ENCODE measurements at regions not wholly inside any gene's neighbourhood (a gene's known extent, or its start where the extent isn't known, plus 50 kb on each side); places are given as distances from the start of the nearest gene placed in this dataset.

- Mint-ChIP-seq H3K9me3 (ENCODE audit: unreplicated experiment) (no peaks in the 10 kb centered on the region), H3K27ac (ENCODE audit: unreplicated experiment) (no peak overlapping the region), H3K4me1 (ENCODE audit: unreplicated experiment) (peaks cover 14% of the 10 kb centered on the region), H3K36me3 (ENCODE audit: low read depth, unreplicated experiment) (no peaks in the 10 kb centered on the region), H3K27me3 (ENCODE audit: unreplicated experiment) (peaks cover 7% of the 10 kb centered on the region), H3K4me3 (ENCODE audit: unreplicated experiment) (no peak overlapping the region)
- DNase-seq (ENCODE audit: low spot score), result no peak
- TF ChIP-seq, protein P1, sequence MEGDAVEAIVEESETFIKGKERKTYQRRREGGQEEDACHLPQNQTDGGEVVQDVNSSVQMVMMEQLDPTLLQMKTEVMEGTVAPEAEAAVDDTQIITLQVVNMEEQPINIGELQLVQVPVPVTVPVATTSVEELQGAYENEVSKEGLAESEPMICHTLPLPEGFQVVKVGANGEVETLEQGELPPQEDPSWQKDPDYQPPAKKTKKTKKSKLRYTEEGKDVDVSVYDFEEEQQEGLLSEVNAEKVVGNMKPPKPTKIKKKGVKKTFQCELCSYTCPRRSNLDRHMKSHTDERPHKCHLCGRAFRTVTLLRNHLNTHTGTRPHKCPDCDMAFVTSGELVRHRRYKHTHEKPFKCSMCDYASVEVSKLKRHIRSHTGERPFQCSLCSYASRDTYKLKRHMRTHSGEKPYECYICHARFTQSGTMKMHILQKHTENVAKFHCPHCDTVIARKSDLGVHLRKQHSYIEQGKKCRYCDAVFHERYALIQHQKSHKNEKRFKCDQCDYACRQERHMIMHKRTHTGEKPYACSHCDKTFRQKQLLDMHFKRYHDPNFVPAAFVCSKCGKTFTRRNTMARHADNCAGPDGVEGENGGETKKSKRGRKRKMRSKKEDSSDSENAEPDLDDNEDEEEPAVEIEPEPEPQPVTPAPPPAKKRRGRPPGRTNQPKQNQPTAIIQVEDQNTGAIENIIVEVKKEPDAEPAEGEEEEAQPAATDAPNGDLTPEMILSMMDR (IDR thresholded peaks at IDR 0.05; ENCODE audit: unreplicated experiment), result no peak
Measured at GRCh38 chr12:116370886-116371580, 93.5 kb upstream of the MED13L start.

GRCh38 chr12:116372815-116373214 is 95.3 kb upstream of the MED13L start:
- Mint-ChIP-seq H3K27me3 (ENCODE audit: unreplicated experiment) (peaks cover 9% of the 10 kb centered on the region), H3K9me3 (ENCODE audit: unreplicated experiment) (no peaks in the 10 kb centered on the region), H3K36me3 (ENCODE audit: low read depth, unreplicated experiment) (no peaks in the 10 kb centered on the region), H3K4me3 (ENCODE audit: unreplicated experiment) (no peak overlapping the region), H3K4me1 (ENCODE audit: unreplicated experiment) (peaks cover 15% of the 10 kb centered on the region), H3K27ac (ENCODE audit: unreplicated experiment) (no peak overlapping the region)
- no peak for DNase-seq (ENCODE audit: low spot score)
- TF ChIP-seq, protein P1 (IDR thresholded peaks at IDR 0.05; ENCODE audit: unreplicated experiment), result no peak

DNA sequence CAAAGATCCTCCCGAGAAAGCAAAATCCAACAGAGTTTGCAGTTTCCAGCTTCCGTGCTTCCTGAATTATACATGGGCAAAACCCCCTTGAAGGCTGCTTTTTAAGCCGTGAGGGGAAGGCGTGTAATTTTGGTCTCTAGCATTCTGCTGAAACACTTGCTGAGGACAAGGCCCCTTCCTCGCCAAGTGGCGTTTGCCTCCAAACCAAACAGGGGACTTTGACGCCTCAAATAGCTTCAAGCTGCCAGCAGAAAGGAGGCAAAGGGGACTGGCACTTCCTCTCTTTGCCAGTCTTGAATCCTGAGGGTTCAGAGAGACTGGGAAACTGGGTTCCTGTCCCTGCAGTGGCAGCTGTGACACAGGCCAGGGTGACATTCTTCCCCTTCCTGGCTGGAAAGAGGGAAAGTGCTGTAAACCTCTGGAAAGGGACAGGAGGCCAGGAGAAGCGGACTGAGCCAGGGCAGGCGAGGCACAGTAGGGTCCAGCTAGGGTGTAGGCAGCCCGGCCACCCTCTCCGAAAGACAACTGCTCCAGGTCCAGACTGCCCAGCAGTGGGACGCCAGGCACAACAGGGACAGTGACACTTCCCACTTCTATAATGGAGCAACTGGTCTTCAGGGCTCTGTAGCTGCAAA is 96.2 kb upstream of the MED13L start:
- Mint-ChIP-seq H3K4me3 (ENCODE audit: unreplicated experiment) (no peak overlapping the region), H3K36me3 (ENCODE audit: low read depth, unreplicated experiment) (no peaks in the 10 kb centered on the region), H3K27ac (ENCODE audit: unreplicated experiment) (no peak overlapping the region), H3K27me3 (ENCODE audit: unreplicated experiment) (peaks cover 9% of the 10 kb centered on the region), H3K9me3 (ENCODE audit: unreplicated experiment) (no peaks in the 10 kb centered on the region), H3K4me1 (ENCODE audit: unreplicated experiment) (peaks cover 10% of the 10 kb centered on the region)
- TF ChIP-seq, protein P1 (IDR thresholded peaks at IDR 0.05; ENCODE audit: unreplicated experiment), result no peak
- DNase-seq (ENCODE audit: low spot score), result no peak

GRCh38 chr12:116374207-116374606 is 96.7 kb upstream of the MED13L start:
- Mint-ChIP-seq H3K36me3 (ENCODE audit: low read depth, unreplicated experiment) (no peaks in the 10 kb centered on the region), H3K27ac (ENCODE audit: unreplicated experiment) (no peak overlapping the region), H3K9me3 (ENCODE audit: unreplicated experiment) (no peaks in the 10 kb centered on the region), H3K27me3 (ENCODE audit: unreplicated experiment) (peaks cover 9% of the 10 kb centered on the region), H3K4me1 (ENCODE audit: unreplicated experiment) (peaks cover 8% of the 10 kb centered on the region), H3K4me3 (ENCODE audit: unreplicated experiment) (no peak overlapping the region)
- no peak for DNase-seq (ENCODE audit: low spot score)
- TF ChIP-seq, protein P1 (IDR thresholded peaks at IDR 0.05; ENCODE audit: unreplicated experiment), result no peak

- H3K9me3 Mint-ChIP-seq (ENCODE audit: unreplicated experiment), result no peaks in the 10 kb centered on the region
- no peak overlapping the region for H3K27ac Mint-ChIP-seq (ENCODE audit: unreplicated experiment)
- DNase-seq (ENCODE audit: low spot score), result no peak
- H3K4me1 Mint-ChIP-seq (ENCODE audit: unreplicated experiment), result peaks cover 8% of the 10 kb centered on the region
- peaks cover 9% of the 10 kb centered on the region for H3K27me3 Mint-ChIP-seq (ENCODE audit: unreplicated experiment)
- H3K36me3 Mint-ChIP-seq (ENCODE audit: low read depth, unreplicated experiment), result no peaks in the 10 kb centered on the region
- H3K4me3 Mint-ChIP-seq (ENCODE audit: unreplicated experiment), result peak overlapping the region; percentile 8
- TF ChIP-seq, protein P1 (IDR thresholded peaks at IDR 0.05; ENCODE audit: unreplicated experiment), result no peak
Measured at GRCh38 chr12:116375278-116375842, 97.9 kb upstream of the MED13L start.

All from endothelial cell (in vitro differentiated cells).